Fibroblast of lung (primary cell): ENCODE measurements at regions not wholly inside any gene's neighbourhood (a gene's known extent, or its start where the extent isn't known, plus 50 kb on each side); places are given as distances from the start of the nearest gene placed in this dataset.

Source experiments
- CTCF ChIP-seq, 2 donors: IDR thresholded peaks in 1 of 2; conservative IDR thresholded peaks in 1 of 2; 1 replicate in 1 of 2; 2 replicates in 1 of 2; pipeline ENCODE4 v1.5.1; 2011 to 2012; ENCODE audit warnings: low read length in 2 of 2, control low read depth in 1 of 2, inconsistent platforms in 1 of 2, low read depth in 1 of 2, mild to moderate bottlenecking in 1 of 2
- EZH2 ChIP-seq: IDR thresholded peaks from 2 replicates; pipeline ENCODE4 v1.5.1; 2012; ENCODE audit warnings: low read length, control low read depth, mild to moderate bottlenecking; ENCODE audit errors: missing control alignments

- TF ChIP-seq CTCF (conservative IDR thresholded peaks at IDR 0.05 in 1 of 2, IDR thresholded peaks at IDR 0.05 in 1 of 2; ENCODE audit: low read depth in 1 of 2, low read length in 2 of 2) (no peak), EZH2 (no peak)
These were observed 158.3 kb upstream of the PPP2R2D start for GRCh38 chr10:131742500-131742951.
